NCI-H345 treated with DMSO at 0.1 percent for 48 hours (cell line): ENCODE measurements at regions not wholly inside any gene's neighbourhood (a gene's known extent, or its start where the extent isn't known, plus 50 kb on each side); places are given as distances from the start of the nearest gene placed in this dataset.
"Not testable (repeated sequence)": the region's sequence is repeated elsewhere in the genome, so short reads cannot be mapped to it uniquely, and the experiment has no call there.

ENCODE experiments used
- DNase-seq: peaks from one replicate; lab custom pipeline; 2025; ENCODE audit not compliant: unreplicated experiment; lab: John Stamatoyannopoulos, UW

GRCh38 chr6:20023549-20024315 lies 186.6 kb downstream of the ID4 start:
- DNase-seq: not testable (repeated sequence)

DNA sequence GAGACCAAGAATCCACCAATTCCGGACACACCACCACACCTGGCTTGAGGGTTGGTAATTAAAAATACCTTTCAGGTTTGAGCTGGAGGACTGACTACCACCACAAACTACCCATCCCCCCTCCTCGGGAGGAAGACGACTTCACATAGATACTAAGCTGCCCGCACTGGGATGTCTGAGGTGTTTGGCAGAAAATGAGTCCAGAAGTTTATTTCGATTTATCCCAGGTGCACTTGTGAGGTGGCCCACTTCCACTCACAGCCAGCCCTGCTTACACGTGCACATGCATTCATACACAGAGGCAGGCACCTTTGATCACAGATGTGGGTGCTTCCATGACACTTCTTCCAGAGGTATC lies 187.1 kb downstream of the ID4 start:
- no peak for DNase-seq

- DNase-seq: no peak
Measured at GRCh38 chr6:20024978-20025377, 187.3 kb downstream of the MBOAT1 start.

GRCh38 chr6:20025681-20026080 lies 186.6 kb downstream of the MBOAT1 start:
- DNase-seq: no peak

DNA sequence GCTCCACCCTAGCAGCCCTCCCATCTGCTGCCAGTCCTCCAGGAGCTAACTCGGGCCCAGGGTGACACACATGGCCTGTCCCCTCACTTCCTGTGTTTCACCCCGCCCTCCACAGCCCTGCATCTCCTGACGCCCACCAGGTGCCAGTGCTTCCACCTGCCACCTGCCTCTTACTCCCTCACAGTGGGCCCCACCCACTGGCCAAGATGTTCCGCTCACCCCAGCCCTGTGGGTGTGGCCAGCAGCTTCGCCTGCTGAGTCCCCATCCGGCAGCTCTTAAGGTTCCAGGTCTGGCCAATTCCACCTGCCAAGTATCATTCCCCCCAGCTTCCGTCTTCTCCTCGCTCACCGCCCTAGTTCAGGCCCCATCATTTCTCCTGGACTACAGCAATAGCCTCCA lies 184.1 kb downstream of the MBOAT1 start:
- no peak for DNase-seq

GRCh38 chr6:20028562-20028961 lies 183.7 kb downstream of the MBOAT1 start:
- DNase-seq: no peak

DNA sequence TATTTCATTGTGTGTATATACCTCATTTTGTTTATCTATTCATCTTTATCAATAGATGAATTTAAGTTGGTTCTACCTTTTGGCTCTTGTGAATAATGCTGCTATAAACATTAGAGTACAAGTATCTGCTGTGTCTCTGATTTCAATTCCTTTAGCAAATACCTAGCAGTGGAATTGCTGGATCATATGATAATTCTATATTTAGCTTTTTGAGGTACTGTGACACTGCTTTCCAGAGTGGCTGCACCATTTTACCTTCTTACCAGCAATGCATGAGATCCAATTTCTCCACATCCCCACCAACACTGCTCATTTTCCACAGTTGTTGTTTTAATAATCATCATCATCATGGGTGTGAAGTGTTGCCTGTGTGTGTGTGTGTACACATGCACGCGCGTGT lies 182.3 kb downstream of the MBOAT1 start:
- no peak for DNase-seq

GRCh38 chr6:20031342-20031741 lies 180.9 kb downstream of the MBOAT1 start:
- DNase-seq: no peak

DNA sequence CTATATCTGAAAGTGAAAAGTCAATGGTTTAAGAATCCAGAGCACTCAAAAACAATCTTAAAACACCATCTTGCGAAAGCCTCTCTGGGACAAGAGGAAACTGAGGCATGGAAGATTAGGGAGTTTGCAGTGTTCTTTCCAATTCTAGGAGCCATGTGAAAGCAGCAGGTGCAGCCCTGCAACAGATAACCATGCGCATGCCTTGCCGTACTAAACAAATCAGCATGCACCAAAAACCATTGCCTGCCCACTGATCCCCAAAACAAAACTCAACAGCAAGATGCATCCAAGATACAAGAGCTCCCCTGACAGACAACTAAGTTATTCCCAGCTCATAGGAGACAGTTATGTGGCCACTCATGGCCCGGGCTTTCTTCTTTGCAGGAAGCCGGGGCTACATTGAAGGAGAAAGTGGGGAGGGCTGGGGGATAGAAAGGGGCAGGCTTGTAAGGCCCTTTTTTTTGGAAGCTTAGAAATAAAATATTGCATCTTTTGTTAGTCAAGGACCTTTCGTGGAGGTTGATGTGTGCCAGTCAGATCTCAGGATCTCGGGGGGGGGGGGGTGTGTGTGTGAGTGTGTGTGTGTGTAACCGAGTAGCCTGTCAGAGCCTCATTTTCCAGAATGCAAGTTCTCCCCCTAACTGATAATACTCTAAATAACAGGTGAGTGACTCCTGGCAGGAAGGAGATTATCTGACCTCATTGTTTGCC lies 178.4 kb downstream of the MBOAT1 start:
- DNase-seq: no peak

GRCh38 chr6:20034408-20034769 lies 177.9 kb downstream of the MBOAT1 start:
- DNase-seq: no peak

DNA sequence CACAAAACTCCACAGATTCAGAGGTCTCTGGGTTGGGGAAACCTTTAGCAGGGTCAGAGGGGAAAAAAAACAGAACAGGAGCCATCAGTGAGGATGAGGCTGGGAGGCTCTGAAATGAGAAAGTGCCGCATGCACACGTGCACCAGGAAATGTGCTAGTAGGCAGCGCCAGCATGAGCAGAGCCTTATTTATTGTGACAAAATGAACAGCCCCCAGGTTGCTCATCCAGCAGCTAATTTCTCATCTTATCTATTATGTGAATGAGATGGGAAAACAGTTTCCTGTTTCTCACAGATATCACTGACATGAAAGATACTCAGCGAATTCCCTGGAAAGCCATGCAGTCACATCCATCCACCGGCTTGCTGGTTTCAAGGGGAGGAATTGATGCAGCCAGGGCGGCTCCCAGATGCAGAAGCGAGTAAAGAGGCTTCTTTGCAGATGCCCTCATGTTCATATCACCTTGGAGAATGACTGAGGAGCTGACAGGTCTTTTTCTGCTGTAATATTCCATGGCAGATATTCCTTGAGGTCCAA lies 176.1 kb downstream of the MBOAT1 start:
- no peak for DNase-seq

DNA sequence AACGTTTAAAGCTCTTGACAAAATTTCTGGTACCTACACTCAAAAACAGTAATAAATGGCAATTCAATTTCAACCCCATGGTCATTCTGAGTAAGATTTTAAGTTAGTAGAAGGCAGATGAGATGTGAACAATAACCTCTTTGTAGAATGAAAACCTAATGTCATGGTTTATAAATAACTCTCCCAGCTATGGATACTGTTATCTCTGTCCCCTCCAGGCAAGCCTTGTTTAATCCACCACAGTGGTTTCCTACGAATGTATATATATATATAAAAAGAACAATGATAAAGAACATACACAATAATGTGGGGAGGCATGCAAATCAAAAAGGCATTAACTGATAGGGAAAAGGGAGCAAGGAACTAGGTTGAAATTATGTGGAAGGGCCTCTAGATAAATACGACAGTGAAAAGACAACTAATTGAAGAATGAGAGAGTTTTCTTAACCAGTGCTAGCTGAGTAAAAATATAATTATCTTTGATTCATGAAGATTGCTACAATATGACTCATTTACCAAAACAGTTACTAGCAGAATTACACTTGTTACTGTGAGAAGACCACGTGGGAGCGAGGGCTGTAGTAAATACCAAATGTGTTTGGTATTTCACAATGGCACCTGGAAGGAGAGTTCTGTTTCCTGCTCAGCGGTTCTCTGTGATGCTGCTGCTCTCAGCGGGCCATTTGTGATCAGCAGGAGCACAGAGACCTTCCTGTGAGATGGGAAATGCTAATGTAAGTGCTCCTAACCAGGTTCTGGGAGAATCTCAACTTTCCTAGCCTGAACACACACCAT lies 173.7 kb downstream of the MBOAT1 start:
- no peak for DNase-seq

- DNase-seq: no peak
Measured at GRCh38 chr6:20044883-20045282, 167.4 kb downstream of the MBOAT1 start.
